ENCODE measurements at regions not wholly inside any gene's neighbourhood (a gene's known extent, or its start where the extent isn't known, plus 50 kb on each side); places are given as distances from the start of the nearest gene placed in this dataset.

DNA sequence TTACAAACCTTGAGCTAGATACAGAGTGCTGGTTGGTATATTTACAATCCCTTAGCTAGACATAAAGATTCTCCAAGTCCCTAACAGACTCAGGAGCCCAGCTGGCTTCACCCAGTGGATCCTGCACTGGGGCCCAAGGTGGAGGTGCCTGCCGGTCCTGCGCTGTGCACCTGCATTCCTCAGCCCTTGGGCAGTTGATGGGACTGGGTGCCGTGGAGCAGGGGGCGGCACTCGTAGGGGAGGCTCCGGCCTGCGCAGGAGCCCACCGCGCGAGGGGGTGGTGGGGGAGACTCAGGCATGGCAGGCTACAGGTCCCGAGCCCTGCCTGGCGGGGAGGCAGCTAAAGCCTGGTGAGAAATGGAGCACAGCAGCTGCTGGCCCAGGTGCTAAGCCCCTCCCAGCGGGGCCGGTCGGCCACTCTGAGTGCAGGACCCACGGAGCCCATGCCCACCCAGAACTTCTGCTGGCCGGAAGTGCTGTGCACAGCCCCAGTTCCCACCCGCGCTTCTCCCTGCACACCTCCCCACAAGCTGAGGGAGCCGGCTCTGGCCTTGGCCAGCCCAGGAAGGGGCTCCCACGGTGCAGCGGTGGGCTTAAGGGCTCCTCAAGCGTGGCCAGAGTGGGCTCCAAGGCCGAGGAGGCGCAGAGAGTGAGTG, 1464.7 kb downstream of the EFNA5 start:
- ChIA-PET POLR2A (no interaction called here), CTCF (no interaction called here)

DNA sequence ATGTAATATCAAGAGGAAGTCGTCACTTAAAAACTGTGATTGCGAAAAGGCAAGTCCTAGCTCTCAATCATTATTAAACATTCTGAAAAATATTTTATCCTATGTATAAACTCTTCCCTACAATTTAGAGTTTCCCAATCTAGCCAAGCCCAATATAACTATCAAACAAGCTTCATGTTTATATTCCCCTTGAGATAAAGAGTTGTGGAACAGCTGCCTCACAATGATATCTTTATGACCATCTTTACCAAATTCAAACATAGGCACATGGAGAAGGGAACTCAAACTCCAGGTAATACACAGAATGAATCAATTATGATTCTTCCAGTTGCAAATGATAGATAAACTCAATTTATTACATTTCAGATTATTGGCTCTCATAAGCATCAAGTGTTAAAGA, 1468.7 kb downstream of the EFNA5 start:
- ChIA-PET CTCF (no interaction called here), POLR2A (no interaction called here)

DNA sequence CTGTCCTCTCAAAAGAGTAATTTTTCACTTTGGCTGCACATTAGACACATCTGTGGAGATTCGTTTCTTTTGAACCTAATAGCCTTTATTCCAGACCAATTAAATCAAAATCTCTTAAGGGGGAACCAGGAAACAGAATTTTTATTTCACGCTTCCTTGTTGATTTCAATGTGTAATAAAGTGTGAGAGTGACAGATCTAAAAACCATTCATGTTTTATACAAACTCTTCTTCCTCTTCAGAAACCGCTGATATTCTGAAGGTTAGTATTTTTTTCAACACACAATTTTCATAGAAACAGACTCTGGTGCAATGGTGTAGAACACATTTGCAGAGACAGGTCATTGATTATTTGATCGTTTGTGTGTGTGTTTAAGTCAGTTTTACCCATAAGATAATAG, 1469.8 kb downstream of the EFNA5 start:
- ChIA-PET POLR2A (no interaction called here), CTCF (no interaction called here)

DNA sequence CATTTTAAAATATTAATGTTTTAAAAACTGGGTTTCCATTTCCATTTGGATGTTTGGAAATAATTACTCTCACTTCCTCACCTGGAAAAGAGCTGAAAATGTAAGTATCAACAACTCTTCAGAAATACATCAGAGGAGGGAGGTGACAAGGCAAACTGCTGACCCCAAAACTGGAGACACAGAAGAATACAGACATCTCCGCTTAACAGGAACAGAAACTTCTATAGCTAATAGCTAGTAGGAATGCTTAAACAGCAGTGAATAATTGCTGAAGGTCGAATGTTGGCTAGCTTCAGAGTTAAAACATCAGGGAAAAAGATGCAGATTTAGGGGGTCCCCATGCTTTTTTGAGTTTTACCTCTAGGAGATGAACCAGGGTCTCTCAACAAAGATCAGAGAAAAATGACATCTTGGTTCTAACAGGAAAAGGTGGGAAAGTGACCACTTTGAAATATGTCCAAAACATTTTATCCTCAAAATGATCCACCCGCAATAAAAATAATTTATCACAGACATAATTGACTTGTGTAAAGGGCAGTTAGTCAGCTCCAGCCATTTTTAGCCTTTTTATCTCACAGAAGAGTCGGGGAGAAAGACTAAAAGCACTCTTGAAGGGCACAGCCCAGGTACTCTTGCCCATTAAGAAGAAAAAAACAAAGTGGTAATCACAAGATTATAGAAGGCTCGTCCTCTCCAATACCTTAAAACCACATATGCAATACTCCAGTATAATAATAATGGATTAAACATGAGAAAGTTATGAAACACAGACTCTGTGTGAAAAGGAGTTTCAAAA, 1474.9 kb downstream of the EFNA5 start:
- ChIA-PET POLR2A (no interaction called here), CTCF (no interaction called here)

DNA sequence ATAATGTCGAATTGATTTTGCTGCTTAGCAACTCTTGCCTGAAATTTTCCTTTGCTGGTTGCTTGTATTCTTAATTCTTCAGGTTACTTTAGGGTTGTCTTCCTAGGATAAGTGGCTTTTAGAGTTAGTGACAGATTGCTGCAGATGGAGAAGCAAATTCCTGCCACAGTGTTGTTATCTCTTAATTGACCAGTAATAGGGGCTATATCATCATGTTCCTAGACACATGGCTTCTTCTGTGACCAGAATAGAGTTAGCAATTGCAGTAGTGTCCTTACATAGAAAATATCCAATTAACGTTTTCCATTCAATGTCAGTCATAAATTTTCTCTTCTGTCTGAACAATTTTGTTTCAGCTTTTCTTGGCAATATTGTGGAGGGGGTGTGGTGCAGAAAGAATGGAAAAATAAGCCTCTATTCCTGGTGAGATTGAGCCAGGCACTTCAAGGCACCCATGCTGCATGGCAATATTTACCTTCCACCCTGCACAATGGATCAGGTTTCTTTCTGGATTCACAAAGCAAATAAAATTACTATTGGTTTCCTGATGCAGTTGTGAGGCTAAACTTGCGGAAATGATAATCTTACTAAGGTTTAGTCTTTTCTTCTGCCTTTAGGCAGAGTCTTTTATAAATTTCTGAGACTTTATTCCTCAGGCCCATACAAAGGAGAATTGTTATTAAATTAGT, 1481.5 kb downstream of the EFNA5 start:
- POLR2A ChIA-PET, result no interaction called here
- CTCF ChIA-PET, result no interaction called here

DNA sequence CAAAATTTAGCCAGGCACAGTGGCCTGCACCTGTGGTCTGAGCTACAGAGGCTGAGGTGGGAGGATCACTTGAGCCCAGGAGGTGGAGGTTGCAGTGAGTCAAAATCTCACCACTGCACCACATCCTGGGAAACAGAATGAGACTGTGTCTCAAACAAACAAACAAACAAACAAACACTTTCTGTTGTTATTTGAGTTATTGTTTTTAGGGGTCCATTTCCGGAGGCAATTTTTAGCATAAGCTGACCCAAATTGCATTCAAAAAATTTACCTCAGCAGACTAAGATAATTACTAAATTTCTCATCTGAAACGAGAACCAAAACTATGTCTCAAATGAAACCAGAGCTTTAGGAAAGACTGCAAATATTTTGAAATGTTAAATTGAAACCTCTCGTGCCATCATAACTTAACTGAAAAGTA, 1485.1 kb downstream of the EFNA5 start:
- CTCF ChIA-PET, result no interaction called here
- POLR2A ChIA-PET, result no interaction called here

DNA sequence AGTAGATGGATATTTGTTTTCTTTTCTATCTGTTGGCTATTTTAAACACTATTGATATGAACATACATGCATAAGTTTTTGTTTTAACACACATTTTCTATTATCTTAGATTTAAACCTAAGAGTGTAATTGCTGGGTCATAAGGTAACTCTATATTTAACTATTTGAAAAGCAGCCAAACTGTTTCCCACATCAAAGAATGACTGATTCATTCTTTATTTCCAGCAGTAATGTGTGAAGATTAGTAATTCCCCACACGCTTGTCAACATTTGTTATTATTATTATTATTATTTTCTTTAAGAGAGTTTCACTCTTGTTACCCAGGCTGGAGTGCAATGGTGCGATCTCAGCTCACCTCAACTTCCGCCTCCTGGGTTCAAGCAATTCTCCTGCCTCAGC, 1495.8 kb downstream of the EFNA5 start:
- ChIA-PET CTCF (no interaction called here), POLR2A (no interaction called here)

GRCh38 chr5:106172681-106173532, 1497.8 kb downstream of the EFNA5 start:
- CTCF ChIA-PET, result no interaction called here
- POLR2A ChIA-PET, result no interaction called here

GRCh38 chr5:106171708-106172107, 1499.0 kb downstream of the EFNA5 start:
- ChIA-PET CTCF (no interaction called here), POLR2A (no interaction called here)

GRCh38 chr5:106171132-106171531, 1499.6 kb downstream of the EFNA5 start:
- CTCF ChIA-PET, result no interaction called here
- POLR2A ChIA-PET, result no interaction called here

DNA sequence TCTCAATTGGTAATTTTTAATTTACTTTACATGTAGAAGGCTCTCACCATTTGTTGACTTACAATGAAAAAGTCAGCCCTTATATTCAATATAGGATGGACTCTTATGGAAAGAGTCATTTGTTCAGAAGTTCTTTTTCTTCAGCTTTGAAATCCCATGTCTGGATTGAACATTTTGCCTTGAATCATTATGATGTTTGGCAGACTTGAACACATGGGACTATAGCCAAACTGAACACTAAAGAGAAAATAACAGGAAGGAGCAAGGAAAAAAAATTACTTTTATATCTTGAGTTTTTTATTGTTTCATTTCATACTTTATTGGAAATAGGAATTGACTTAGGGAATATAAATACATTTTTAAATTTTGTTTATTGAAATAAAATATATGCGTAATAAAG, 1503.0 kb downstream of the EFNA5 start:
- ChIA-PET CTCF (no interaction called here), POLR2A (no interaction called here)

DNA sequence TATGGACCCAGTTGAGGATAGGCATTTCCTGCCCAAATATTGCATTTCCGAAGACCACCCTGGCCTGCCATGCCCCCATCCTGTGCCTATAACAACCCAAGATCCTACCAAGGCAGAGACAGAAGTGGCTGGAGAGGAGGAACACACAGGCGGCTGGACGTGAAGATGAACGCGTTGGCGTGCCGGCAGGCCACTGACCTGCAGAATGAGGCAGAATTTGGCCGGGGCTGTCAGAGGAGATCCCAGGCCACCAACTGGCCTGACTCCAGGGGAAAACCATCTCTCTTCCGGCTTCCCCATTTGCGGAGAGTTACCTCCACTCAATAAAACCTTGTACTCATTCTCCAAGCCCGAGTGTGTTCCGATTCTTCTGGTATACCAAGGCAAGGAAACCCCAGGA, 1507.5 kb downstream of the EFNA5 start:
- ChIA-PET CTCF (no interaction called here), POLR2A (no interaction called here)

DNA sequence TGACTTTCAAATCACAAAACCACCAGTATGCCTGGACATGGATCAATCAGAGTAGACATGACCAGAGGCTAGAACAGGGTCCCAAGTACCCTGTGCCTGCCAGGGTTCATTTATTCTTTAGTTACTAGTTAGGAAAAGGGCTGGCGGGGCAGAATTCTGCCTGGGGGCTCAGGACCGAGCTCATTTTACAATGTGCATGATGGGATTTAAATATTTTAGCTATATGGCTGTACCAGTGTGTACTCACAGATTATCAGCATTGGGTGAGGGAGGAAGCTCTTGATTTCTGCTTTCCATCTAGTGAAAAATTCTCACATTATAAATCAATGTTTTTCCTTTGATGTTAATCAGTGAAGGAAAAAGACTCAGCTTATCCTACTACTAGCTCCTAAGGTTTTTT, 1511.1 kb downstream of the EFNA5 start:
- ChIA-PET POLR2A (no interaction called here), CTCF (no interaction called here)

- ChIA-PET POLR2A (no interaction called here), CTCF (no interaction called here)
Measured at GRCh38 chr5:106154280-106154716, 1516.4 kb downstream of the EFNA5 start.

GRCh38 chr5:106152569-106152968, 1518.2 kb downstream of the EFNA5 start:
- CTCF ChIA-PET, result no interaction called here
- POLR2A ChIA-PET, result no interaction called here

DNA sequence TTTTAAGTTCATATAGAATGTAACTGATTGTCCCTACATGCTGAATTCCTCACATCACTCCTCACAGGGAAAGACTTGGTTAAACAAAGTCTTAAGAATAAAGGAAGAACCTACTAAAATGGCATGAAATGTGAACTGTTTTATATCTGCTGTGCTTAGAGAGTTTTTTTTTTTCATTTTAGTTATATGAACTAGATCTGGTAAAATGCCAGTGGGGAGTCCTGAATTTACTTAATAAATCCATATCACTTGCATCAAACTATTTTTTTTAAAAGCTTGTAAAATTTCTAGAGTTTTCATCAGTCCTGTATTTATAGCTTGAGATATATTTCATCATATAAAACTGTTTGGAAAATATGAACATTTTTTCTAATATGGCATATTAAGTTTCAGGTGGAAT, 1528.6 kb downstream of the EFNA5 start:
- ChIA-PET CTCF (no interaction called here), POLR2A (no interaction called here)

DNA sequence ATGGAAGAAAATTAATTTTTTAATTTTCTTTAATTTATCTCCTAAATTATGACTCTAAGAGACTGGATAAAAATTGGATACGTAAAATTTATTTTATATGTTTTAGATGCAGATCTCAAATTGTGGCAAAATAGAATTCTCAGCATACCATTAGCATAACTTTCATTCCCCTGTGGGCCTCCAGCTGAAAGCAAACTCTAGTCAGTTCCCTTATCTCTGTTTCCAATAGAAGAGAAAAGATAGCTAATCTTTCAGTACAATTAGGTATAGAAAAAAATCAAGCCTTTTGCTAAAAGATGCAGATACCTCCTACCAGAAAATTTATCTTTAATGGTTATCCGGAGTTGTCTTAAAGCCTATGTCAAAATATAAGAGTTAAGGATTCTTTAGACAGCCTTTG, 1530.6 kb downstream of the EFNA5 start:
- ChIA-PET CTCF (no interaction called here), POLR2A (no interaction called here)

- ChIA-PET POLR2A (no interaction called here), CTCF (no interaction called here)
Measured at GRCh38 chr5:106136061-106136460, 1534.7 kb downstream of the EFNA5 start.

DNA sequence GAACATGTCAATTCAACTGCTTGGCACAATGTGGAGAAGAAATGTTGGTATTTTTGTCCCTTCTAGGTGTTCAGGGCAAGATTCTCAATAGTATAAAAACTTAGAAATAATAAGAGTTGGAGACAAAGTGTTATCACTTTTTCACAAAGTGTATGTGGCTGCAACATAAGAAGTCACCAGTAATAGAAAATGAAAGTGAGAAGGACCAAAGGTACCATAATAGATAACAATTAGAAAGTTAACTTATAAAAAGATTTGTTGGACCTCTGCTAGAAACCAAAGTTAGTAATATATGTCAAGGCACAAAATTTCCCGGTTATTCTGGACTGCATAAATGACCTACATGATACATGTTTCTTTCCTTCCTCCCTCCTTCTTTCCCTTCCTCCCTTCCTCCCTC, 1535.3 kb downstream of the EFNA5 start:
- POLR2A ChIA-PET, result no interaction called here
- CTCF ChIA-PET, result no interaction called here

DNA sequence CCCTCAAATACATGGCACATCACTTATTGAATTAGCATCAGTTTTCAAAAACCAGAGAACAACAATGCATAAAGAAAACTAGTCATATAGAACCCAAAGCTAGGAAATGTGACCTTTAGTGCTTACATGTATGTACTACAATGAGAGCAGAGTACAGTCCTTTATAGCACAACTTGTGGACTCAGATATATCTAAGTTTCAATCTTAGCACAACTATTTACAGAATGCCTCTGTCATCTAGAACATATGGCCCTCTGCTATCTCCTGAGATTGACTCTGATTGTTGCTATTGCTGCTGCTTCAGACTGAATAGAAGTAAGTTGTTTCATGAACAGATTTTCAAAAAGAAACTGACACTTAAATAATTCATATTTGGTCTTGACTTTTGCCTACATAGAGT, 1536.2 kb downstream of the EFNA5 start:
- POLR2A ChIA-PET, result no interaction called here

DNA sequence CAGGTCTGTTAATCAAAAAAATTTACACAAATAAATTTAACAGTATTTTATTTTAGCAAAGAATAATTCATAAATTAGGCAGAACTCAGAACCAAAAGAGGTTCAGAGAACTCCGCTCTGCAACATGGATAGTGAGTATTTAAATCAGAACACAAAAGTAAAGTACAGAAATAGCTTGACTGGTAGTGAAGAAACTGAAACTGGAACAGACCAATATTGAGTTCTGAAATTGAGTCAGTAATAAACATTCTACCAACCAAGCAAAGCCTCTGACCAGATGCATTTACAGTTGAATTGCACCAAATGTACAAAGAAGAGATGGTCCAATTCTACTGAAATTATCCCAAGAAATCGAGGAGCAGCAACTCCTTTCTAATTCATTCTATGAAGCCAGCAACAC, 1542.8 kb downstream of the EFNA5 start:
- ChIA-PET CTCF (no interaction called here), POLR2A (no interaction called here)

More for the DNA sequence above, 1536.2 kb downstream of the EFNA5 start:
- CTCF ChIA-PET, result no interaction called here
